Stomach smooth muscle (tissue), 2 donors: ENCODE measurements at regions not wholly inside any gene's neighbourhood (a gene's known extent, or its start where the extent isn't known, plus 50 kb on each side); places are given as distances from the start of the nearest gene placed in this dataset.

Experiments
- H3K27ac ChIP-seq: one replicate; pipeline ENCODE4 v1.7.0; 2013; ENCODE audit warnings: mild to moderate bottlenecking, low read length, inconsistent platforms
- H3K27me3 ChIP-seq, 2 donors: one replicate each; pipeline ENCODE4 v1.7.0; 2013; ENCODE audit warnings: low read length in 2 of 2; ENCODE audit not compliant: insufficient read depth in 2 of 2, control insufficient read depth in 1 of 2
- H3K36me3 ChIP-seq, 2 donors: one replicate each; pipeline ENCODE4 v1.7.0; 2013; ENCODE audit warnings: low read length in 2 of 2; ENCODE audit not compliant: control insufficient read depth in 2 of 2, insufficient read depth in 2 of 2
- H3K4me1 ChIP-seq: one replicate; pipeline ENCODE4 v1.7.0; 2013; ENCODE audit warnings: low read length; ENCODE audit not compliant: control insufficient read depth, insufficient read depth
- H3K4me3 ChIP-seq, 2 donors: one replicate each; pipeline ENCODE4 v1.7.0; 2013; ENCODE audit warnings: low read length in 2 of 2
- H3K9ac ChIP-seq, 2 donors: one replicate each; pipeline ENCODE4 v1.7.0; 2013; ENCODE audit warnings: low read length in 2 of 2, mild to moderate bottlenecking in 1 of 2
- H3K9me3 ChIP-seq, 2 donors: one replicate each; pipeline ENCODE4 v1.7.0; 2013; ENCODE audit warnings: low read length in 2 of 2; ENCODE audit not compliant: control insufficient read depth in 2 of 2
- donor health status: healthy.
- donor health status: Pancreatic carcinoma.

DNA sequence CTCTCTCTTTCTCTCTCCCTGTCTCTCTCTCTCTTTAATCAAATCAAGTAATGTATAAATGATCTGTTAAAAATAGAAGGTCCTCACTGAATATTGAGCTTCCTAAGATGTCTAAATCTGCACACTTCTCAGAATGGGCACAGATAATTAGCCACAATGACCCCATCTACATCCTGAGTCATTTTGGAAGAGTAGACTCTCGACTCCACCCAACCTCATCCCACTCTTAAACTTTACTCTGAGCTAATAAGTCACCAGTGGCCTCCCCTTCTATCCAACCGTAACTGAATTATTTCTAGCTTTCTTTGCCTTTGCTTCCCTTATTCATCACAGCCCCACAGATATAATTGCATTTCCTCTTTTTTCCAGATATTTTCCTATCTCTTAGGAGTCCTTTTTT lies 326.5 kb upstream of the ZNF717 start:
- Histone ChIP-seq H3K27ac (no peak overlapping the region), H3K36me3 (no peaks in the 10 kb centered on the region), H3K27me3 (no peaks in the 10 kb centered on the region), H3K4me3 (no peak overlapping the region), H3K9me3 (no peaks in the 10 kb centered on the region), H3K4me1 (no peaks in the 10 kb centered on the region), H3K9ac (no peak overlapping the region)

- H3K9ac ChIP-seq: no peak overlapping the region
- no peak overlapping the region for H3K27ac ChIP-seq
- no peaks in the 10 kb centered on the region for H3K9me3 ChIP-seq
- H3K4me3 ChIP-seq: no peak overlapping the region
- no peaks in the 10 kb centered on the region for H3K36me3 ChIP-seq
- H3K4me1 ChIP-seq: no peaks in the 10 kb centered on the region
- H3K27me3 ChIP-seq: no peaks in the 10 kb centered on the region
Observed at GRCh38 chr3:76122007-76122406, 336.7 kb upstream of the ZNF717 start.

- Histone ChIP-seq H3K4me1 (no peaks in the 10 kb centered on the region), H3K27me3 (no peaks in the 10 kb centered on the region), H3K9me3 (no peaks in the 10 kb centered on the region), H3K27ac (no peak overlapping the region), H3K36me3 (no peaks in the 10 kb centered on the region), H3K9ac (no peak overlapping the region), H3K4me3 (no peak overlapping the region)
Observed at GRCh38 chr3:76129441-76129840, 344.1 kb upstream of the ZNF717 start.

DNA sequence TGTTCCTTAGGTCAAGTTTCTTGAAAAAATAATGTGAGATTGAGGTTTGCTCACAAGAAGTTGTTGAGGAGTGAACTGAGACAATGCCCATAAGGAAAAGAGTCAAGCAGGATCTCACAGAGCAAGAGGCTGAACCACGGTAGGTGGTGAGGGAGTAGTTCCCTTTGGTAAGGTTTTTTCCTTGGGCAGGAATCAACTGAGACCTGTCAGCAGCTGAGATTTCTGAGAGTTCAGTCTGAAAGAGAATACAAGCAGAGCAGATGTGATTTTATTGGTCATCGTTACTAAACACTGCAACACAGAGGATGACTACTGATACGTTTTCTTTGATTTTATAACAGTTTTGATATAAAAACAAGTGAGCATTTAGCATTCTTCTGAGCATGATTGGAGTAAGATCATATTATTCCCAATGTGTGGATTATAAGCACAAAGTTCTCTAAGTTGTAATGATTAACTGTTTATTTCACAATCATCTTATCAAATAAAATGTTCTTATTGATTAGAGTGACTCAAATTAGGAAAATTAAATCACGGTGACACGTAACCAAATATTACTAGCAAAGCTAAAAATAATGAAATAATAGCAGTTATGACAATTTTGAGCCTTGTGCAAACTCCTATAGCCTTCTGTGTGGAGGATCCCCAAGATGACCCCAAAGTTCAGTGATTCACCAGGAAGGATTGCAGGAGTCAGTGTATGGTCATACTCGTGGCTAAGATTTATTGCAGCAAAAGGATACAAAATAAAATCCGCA lies 346.2 kb upstream of the ZNF717 start:
- Histone ChIP-seq H3K4me1 (no peaks in the 10 kb centered on the region), H3K36me3 (no peaks in the 10 kb centered on the region), H3K4me3 (no peak overlapping the region), H3K27me3 (no peaks in the 10 kb centered on the region), H3K27ac (no peak overlapping the region), H3K9ac (no peak overlapping the region), H3K9me3 (no peaks in the 10 kb centered on the region)

DNA sequence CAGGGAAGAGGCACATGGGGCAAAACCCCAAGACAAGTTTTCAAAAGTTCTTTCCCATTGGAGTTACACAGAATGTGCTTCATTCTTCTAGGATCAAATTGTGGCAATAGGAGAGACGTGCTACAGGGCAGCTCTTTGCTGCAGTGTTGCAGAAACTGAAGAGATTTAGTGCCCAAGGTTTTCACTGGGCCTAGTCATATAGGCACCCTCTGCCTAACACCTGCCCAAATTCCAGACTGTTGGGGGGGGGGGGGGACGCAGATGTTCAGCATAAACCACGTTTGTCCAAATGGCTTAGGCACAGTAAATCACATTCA lies 346.8 kb upstream of the ZNF717 start:
- Histone ChIP-seq H3K9me3 (no peaks in the 10 kb centered on the region), H3K36me3 (no peaks in the 10 kb centered on the region), H3K27me3 (no peaks in the 10 kb centered on the region), H3K4me3 (no peak overlapping the region), H3K4me1 (no peaks in the 10 kb centered on the region), H3K9ac (no peak overlapping the region), H3K27ac (no peak overlapping the region)

DNA sequence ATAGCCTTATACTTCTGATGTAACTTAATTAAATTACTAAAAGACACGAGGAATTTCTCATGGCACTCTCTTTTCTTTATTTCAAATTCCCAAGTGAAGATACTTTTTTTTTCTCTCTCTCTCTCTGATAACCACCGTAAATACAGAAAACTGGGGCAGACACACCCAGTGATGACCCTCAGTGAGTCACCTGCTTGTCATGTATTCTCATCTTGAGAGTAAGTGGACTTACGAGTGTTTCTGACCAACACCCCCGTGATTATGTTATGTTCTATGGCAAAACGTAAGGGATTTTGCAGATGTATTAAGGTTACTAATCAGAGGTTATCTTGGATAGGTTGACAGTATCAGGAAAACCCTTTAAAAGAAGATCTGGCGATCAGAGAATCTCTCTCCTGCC lies 348.8 kb upstream of the ZNF717 start:
- no peak overlapping the region for H3K4me3 ChIP-seq
- H3K27me3 ChIP-seq: no peaks in the 10 kb centered on the region
- no peaks in the 10 kb centered on the region for H3K4me1 ChIP-seq
- H3K27ac ChIP-seq: no peak overlapping the region
- no peaks in the 10 kb centered on the region for H3K9me3 ChIP-seq
- H3K36me3 ChIP-seq: no peaks in the 10 kb centered on the region
- H3K9ac ChIP-seq: no peak overlapping the region

GRCh38 chr3:76138921-76139320 lies 353.6 kb upstream of the ZNF717 start:
- Histone ChIP-seq H3K9me3 (no peaks in the 10 kb centered on the region), H3K27me3 (no peaks in the 10 kb centered on the region), H3K4me3 (no peak overlapping the region), H3K36me3 (no peaks in the 10 kb centered on the region), H3K4me1 (no peaks in the 10 kb centered on the region), H3K27ac (no peak overlapping the region), H3K9ac (no peak overlapping the region)

DNA sequence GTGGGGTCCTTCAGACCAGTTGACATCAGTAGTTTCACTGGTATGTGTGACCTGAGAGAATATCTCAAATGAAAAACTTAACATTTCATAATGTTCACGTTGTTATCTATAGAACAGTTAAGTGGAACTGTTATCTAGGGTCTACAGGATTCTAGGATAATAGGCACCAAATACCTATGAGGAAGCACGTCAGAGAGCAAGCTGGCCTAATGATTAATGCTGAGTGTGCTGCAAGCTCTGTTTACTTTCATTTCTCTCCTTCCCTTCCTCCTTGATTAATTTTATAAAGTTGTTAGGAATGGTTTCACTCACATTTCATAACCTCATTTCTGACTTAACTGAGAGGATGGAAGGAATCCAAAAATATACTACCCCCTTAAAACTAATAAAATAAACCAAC lies 362.5 kb upstream of the ZNF717 start:
- H3K27me3 ChIP-seq: no peaks in the 10 kb centered on the region
- H3K27ac ChIP-seq: no peak overlapping the region

DNA sequence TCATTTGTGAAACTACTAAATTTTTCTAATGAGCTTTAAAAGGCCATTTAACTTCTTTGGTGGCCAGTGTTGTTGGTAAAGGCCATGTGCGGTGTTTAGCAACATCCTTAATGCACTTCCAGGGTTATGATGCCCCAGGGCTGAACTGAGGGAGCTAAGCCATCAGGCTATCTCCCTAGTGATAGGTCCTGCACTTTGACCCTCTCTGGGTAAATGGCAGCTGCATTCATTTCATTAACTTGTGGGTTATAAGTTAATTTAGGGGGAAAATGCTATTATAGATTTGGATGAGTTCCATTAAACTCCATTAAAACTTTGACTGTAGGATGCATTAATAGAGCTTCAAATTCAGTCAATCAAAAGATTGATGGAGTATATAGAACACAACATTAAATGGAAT lies 366.7 kb upstream of the ZNF717 start:
- Histone ChIP-seq H3K27ac (no peak overlapping the region), H3K36me3 (no peaks in the 10 kb centered on the region), H3K4me3 (no peak overlapping the region), H3K9ac (no peak overlapping the region), H3K9me3 (no peaks in the 10 kb centered on the region), H3K4me1 (no peaks in the 10 kb centered on the region), H3K27me3 (no peaks in the 10 kb centered on the region)

More for the DNA sequence above, 362.5 kb upstream of the ZNF717 start:
- Histone ChIP-seq H3K9ac (no peak overlapping the region), H3K4me3 (no peak overlapping the region), H3K4me1 (no peaks in the 10 kb centered on the region), H3K36me3 (no peaks in the 10 kb centered on the region), H3K9me3 (no peaks in the 10 kb centered on the region)

GRCh38 chr3:76161856-76162255 lies 376.5 kb upstream of the ZNF717 start:
- no peaks in the 10 kb centered on the region for H3K4me1 ChIP-seq

GRCh38 chr3:76171647-76172046 lies 386.3 kb upstream of the ZNF717 start:
- H3K36me3 ChIP-seq: no peaks in the 10 kb centered on the region

More at GRCh38 chr3:76161856-76162255, 376.5 kb upstream of the ZNF717 start:
- Histone ChIP-seq H3K4me3 (no peak overlapping the region), H3K27me3 (no peaks in the 10 kb centered on the region), H3K27ac (no peak overlapping the region), H3K9me3 (no peaks in the 10 kb centered on the region), H3K9ac (no peak overlapping the region), H3K36me3 (no peaks in the 10 kb centered on the region)

More at GRCh38 chr3:76171647-76172046, 386.3 kb upstream of the ZNF717 start:
- Histone ChIP-seq H3K27me3 (no peaks in the 10 kb centered on the region), H3K27ac (no peak overlapping the region), H3K4me1 (no peaks in the 10 kb centered on the region), H3K9me3 (no peaks in the 10 kb centered on the region), H3K4me3 (no peak overlapping the region), H3K9ac (no peak overlapping the region)
